22Rv1 (cell line): ENCODE measurements at regions not wholly inside any gene's neighbourhood (a gene's known extent, or its start where the extent isn't known, plus 50 kb on each side); places are given as distances from the start of the nearest gene placed in this dataset.

Experiments used
- H3K27ac ChIP-seq: fragments of 450-650 bp; 2 replicates; pipeline ENCODE4 v1.5.1; 2017
- ZFX ChIP-seq: fragments of 450-650 bp; IDR thresholded peaks from 2 replicates; pipeline ENCODE4 v1.6.1; 2017; ENCODE audit warnings: antibody characterized with exemption, borderline replicate concordance
- TF ChIP-seq, protein P1 (sequence below): fragments of 450-650 bp; IDR thresholded peaks from 2 replicates; pipeline ENCODE4 v1.5.1; 2017; ENCODE audit warnings: mild to moderate bottlenecking

DNA sequence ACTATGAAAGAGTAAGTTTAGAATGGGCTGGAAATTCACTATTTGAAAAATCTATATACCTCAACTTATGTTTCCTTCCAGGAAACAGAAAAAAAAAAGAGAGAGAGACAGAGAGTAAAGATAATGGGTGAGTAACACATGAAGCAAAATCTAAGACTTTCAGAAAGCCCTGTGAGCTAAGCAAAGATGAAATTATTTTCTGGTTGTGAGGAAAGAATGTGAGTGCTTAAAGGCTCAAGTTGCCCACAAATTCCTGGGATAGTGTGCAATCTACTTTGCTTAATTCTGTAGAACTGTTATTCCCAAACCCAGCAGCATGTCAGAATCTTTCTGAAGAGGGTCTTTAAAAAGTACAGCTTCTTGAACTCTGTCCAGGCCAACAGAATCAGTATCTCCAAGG, 337.7 kb upstream of the AGTR1 start:
- TF ChIP-seq ZFX: no peak
- TF ChIP-seq, protein P1, sequence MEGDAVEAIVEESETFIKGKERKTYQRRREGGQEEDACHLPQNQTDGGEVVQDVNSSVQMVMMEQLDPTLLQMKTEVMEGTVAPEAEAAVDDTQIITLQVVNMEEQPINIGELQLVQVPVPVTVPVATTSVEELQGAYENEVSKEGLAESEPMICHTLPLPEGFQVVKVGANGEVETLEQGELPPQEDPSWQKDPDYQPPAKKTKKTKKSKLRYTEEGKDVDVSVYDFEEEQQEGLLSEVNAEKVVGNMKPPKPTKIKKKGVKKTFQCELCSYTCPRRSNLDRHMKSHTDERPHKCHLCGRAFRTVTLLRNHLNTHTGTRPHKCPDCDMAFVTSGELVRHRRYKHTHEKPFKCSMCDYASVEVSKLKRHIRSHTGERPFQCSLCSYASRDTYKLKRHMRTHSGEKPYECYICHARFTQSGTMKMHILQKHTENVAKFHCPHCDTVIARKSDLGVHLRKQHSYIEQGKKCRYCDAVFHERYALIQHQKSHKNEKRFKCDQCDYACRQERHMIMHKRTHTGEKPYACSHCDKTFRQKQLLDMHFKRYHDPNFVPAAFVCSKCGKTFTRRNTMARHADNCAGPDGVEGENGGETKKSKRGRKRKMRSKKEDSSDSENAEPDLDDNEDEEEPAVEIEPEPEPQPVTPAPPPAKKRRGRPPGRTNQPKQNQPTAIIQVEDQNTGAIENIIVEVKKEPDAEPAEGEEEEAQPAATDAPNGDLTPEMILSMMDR: no peak
- H3K27ac ChIP-seq: no peak overlapping the region

DNA sequence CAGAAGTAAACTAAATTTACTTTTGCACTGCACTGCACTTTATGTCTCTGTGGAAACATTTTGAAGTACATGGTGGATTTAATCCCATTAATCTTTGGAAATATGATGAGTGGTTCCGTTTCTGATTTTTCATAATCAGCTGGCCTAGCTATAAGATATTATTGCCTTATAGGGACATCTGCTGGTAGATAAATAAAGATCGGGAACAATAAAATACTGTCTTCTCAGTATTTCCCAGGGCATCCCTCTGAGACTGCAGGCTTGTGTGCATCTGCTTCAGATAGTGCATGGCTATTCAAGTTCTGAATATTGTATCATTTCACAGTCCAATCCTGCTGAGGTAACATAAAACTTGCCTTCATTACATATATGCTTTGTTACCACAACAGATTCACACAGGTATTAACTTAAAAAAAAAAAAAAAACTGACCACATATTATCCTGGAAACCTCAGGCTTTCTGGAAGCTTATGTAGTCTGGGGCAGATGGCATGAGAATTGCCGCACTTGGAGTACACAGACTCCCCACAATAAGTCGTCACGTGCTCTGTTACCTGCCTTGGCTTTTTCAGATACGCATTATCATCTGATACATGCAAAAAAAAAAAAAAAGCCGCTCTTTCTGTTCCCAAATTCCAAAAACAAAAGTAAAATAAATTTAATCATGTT, 330.8 kb upstream of the AGTR1 start:
- H3K27ac ChIP-seq: no peak overlapping the region
- TF ChIP-seq, protein P1: peak; percentile 48
- no peak for TF ChIP-seq ZFX

DNA sequence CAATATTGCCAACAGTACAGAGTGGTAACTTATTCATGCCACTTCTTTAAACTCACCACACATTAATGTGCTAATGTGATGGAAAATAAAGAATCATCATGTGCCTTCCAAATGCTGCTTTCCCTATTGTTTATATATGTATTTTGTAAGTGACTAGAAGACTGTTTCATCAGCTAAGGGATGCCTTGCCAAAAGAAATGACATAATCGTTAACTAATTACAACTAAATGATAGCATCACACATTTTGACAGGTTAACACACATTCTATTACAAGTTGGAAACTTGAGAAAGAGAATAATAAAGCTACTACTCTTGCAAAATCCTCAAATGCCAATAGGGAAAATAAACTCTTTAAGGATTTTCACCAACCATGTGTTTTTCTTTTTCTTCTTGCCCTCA, 329.9 kb upstream of the AGTR1 start:
- no peak for TF ChIP-seq ZFX
- TF ChIP-seq, protein P1: no peak
- no peak overlapping the region for H3K27ac ChIP-seq

DNA sequence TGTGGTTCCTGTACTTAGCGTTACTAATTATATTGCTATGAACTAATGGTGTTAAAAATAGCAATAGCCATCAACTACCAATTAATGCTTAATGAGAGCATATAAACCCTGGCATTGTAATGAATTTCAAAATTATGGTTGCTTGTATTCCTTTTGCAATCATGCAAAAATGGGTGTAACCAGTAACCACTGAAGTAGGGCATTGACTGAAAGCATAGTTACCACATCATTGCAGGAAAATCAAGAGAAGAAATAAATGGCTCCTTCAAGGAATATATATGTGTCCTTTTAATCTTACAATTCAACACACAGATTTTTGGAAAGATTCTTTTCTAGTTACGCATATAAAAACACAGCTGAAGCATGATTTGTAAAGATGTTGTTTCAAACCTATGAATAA, 328.3 kb upstream of the AGTR1 start:
- H3K27ac ChIP-seq: no peak overlapping the region
- no peak for TF ChIP-seq ZFX
- TF ChIP-seq, protein P1: no peak

DNA sequence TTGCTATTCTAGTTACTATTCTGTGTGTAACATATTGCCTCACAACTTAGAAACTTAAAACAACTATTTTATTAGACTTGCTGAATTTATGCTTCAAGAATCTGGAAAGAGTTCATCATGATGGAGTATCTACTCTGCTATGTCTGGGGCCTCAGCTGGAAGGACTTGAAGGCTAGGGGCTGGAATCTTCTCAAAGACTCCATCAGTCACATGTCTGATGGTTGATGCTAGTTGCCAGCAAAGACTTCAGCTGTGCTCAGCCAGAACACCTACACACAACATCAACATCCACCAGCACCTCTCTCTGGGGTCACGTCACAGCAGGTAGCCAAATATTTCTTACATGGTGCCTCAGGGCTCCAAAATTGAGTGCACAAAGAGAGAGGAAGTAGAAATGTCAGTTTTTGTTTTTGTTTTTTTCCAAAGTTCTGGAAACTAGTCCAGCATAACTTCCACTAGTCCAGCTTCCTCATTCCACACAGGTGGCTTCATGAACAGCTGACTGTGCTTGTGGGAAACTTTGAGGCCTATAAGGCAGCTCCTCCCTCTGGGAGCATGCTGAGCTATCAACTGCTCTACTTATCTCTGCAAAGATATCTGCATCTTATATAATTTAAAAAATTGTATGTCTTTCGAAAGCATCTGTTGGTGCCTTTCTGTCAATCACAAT, 325.4 kb upstream of the AGTR1 start:
- TF ChIP-seq, protein P1: no peak
- no peak for TF ChIP-seq ZFX
- H3K27ac ChIP-seq: no peak overlapping the region

DNA sequence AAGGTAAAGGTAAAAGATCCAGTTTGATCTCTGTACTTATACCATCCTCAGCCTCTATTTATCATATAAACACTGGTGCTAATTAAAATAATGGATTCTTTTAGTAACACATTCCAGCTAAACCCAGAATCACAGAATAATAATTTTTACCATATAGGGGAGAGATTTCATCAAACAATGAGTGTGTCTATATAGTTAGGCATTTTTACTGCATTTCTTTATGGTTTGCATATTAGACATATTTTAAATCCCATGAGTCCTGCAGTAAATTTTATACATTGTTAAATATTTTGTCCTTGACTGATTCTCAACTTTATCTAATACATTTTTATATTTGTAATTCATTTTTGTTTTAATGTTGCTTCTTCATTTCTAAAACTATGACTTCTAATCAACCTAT, 323.7 kb upstream of the AGTR1 start:
- TF ChIP-seq, protein P1: no peak
- no peak for TF ChIP-seq ZFX
- no peak overlapping the region for H3K27ac ChIP-seq

DNA sequence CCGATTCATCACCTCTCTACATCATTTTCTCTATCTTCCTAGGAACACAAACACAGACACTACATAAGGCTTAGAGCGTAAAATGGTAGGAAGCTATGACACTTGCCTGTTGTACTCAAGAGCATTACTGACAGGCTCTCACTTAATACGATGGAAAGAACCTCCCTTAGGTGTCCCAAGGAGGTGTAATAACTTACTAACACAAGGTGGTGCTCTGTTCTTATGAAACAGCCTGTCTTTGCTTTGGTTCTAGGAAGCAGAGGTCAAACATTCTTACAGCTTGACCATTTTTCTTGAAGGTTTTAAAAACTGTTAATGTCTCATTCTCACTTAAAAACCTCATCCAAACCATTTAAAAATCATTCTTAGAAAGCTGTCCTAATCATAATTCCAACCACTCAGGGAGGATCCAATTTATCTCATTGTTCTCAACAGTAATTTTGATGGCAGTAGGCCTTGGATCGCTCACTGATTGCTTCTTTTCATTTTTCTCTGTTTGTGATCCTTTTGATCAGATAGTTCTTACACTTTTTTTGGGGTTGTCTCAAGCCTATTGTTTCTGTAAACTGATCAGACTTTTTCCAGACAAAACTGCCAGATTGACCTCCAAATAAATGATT, 317.8 kb upstream of the AGTR1 start:
- no peak for TF ChIP-seq ZFX
- TF ChIP-seq, protein P1: peak; percentile 75
- no peak overlapping the region for H3K27ac ChIP-seq
